ENCODE measurements at regions not wholly inside any gene's neighbourhood (a gene's known extent, or its start where the extent isn't known, plus 50 kb on each side); places are given as distances from the start of the nearest gene placed in this dataset.
"Not testable (repeated sequence)": the region's sequence is repeated elsewhere in the genome, so short reads cannot be mapped to it uniquely, and the experiment has no call there.

DNA sequence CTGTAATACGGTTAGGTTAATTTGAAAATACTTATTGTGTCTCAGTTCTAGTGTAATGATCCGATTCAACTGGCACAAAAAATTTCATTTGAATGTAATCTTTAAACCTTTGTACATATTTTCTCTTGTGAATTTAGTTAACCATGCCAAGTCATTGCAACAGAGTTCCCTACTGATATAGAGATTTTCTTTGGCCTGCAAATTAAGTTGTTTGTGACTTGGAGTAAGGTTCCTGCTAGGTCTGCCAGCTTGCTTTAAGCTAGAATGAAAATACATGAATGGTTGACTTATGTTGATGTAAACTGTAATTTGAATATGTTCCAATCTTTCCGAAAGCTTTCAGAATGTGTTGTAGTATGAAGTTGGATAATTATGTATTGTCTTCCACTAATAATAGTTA lies 1004.1 kb upstream of the EDIL3 start:
- DNase-seq (ENCODE audit: insufficient read length, low spot score), result no peak
- no peak for FAIRE-seq

GRCh38 chr5:85392309-85392708 lies 1007.6 kb upstream of the EDIL3 start:
- not testable (repeated sequence) for FAIRE-seq

GRCh38 chr5:85395526-85395925 lies 1010.8 kb upstream of the EDIL3 start:
- FAIRE-seq, result no peak
- no peak for DNase-seq (ENCODE audit: insufficient read length, low spot score)

More at GRCh38 chr5:85392309-85392708, 1007.6 kb upstream of the EDIL3 start:
- DNase-seq (ENCODE audit: insufficient read length, low spot score), result not testable (repeated sequence)

DNA sequence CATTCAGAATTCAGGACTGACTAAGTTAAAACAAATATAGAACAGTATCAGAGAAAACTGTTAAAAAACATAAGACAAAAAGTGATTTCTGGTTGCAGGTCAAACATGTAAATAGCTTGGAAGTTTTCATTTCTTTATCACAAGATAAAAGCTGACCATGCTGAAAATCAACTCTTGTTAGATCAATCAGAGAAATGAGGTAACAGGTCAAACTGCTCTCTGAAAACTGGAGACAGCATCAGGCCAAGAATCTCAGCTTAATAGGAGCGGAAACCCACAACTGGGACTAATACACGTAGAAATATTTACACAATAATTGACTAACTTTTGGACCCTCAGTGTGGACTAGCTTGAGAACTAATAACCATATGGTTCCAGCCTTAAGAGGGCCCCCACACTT lies 1012.8 kb upstream of the EDIL3 start:
- no peak for DNase-seq (ENCODE audit: insufficient read length, low spot score)
- FAIRE-seq, result no peak

GRCh38 chr5:85428426-85428934 lies 1043.8 kb upstream of the EDIL3 start:
- FAIRE-seq (no peak), DNase-seq (ENCODE audit: insufficient read length, low spot score) (no peak)

DNA sequence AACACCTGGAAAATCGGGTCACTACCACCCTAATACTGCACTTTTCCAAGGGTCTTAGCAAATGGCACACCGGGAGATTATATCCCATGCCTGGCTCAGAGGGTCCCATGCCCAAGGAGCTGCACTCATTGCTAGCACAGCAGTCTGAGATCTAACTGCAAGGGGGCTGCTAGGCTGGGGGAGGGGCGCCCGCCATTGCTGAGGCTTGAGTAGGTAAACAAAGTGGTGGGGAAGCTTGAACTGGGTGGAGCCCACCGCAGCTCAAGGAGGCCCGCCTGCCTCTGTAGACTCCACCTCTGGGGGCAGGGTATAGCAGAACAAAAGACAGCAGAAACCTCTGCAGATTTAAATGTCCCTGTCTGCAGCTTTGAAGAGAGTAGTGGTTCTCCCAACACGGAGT lies 1047.0 kb upstream of the EDIL3 start:
- FAIRE-seq; DNase-seq (ENCODE audit: insufficient read length, low spot score): not testable (repeated sequence)

DNA sequence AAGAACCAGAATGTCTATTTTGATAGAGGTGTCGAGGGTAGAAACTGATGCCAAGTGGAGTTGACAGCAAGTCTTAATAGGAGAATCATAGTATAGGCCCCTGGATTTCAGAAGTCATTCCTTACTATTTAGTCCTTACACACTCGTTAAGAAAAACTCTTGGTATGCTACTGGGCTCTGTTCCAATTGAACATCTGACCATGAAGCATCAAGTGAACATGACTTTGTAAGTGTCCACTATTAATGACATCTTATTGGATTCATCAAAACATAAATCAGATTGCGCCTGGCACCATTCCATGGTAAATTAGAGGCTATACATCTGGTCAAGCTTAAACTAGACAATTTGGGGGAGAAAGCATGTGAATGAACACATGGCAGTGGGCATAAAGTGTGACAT lies 1056.5 kb upstream of the EDIL3 start:
- DNase-seq (ENCODE audit: insufficient read length, low spot score) (no peak), FAIRE-seq (no peak)

DNA sequence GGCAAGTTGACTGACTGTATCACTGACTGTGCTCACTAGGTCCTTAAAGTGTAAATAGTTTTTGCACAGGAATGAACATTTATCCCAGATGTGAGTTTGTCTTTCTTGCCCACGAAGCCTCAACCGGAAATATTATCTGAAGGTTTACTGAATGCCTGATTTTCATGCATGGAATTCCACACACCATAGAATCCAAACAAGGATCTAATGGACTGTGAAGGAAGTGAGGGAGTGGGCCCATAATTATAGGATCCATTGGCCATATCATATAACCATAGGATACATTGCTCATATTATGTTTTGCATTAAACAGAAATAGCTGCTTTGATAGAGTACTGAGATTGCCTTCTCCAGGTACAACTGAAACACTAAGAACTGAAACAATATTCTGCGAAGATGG lies 1057.2 kb upstream of the EDIL3 start:
- DNase-seq (ENCODE audit: insufficient read length, low spot score) (no peak), FAIRE-seq (no peak)

- FAIRE-seq (no peak), DNase-seq (ENCODE audit: insufficient read length, low spot score) (no peak)
Measured at GRCh38 chr5:85452322-85453025, 1067.8 kb upstream of the EDIL3 start.

DNA sequence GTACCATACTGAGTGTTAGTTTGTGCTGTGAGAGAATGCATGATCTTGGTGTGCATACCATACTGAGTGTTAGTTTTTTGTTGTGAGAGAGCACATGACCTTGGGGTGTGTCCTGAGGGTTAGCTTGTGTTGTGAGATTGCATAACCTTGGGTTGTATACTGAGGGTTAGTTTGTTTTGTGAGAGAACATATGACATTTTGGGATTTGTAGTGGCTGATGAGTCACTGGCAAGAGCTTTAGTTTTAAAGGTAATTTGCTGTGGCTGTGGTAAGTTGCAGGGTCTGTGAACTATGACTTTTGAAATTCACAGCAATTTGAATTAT lies 1068.3 kb upstream of the EDIL3 start:
- no peak for FAIRE-seq
- no peak for DNase-seq (ENCODE audit: insufficient read length, low spot score)

- no peak for FAIRE-seq
- no peak for DNase-seq (ENCODE audit: insufficient read length, low spot score)
Measured at GRCh38 chr5:85458319-85458718, 1073.6 kb upstream of the EDIL3 start.

- no peak for DNase-seq (ENCODE audit: insufficient read length, low spot score)
- FAIRE-seq, result no peak
Measured at GRCh38 chr5:85462957-85463356, 1078.3 kb upstream of the EDIL3 start.

DNA sequence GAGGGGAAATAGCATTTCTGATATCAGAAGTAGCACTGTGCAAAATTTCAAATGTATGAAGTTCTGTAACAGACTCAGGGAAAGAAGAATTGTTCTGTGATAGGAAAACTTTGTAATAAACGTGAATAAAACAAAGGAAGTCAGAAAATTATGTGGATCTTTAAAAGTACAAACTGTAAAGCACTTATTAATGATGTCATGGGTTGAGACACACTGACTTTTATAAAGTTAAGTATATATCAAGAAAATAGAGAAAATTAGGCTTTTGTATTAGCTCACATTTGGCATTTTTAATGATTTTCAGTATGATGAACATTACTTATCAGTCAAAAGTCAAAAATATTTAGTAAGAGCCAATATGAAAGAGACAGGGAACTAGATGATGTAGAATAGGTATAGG lies 1081.7 kb upstream of the EDIL3 start:
- DNase-seq (ENCODE audit: insufficient read length, low spot score), result no peak
- FAIRE-seq, result no peak

- DNase-seq (ENCODE audit: insufficient read length, low spot score) (no peak), FAIRE-seq (no peak)
Measured at GRCh38 chr5:85472749-85473148, 1088.1 kb upstream of the EDIL3 start.

DNA sequence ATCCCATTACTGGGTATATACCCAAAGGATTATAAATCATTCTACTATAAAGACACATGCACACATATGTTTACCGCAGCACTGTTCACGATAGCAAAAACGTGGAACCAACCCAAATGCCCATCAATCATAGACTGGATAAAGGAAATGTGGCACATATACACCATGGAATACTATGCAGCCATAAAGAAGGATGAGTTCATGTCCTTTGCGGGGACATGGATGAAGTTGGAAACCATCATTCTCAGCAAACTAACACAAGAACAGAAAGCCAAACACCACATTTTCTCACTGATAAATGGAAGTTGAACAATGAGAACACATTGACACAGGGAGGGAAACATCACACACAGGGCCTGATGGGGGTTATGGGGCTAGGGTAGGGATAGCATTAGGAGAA lies 1090.5 kb upstream of the EDIL3 start:
- DNase-seq (ENCODE audit: insufficient read length, low spot score); FAIRE-seq: not testable (repeated sequence)

GRCh38 chr5:85476617-85477016 lies 1091.9 kb upstream of the EDIL3 start:
- DNase-seq (ENCODE audit: insufficient read length, low spot score), result no peak
- FAIRE-seq, result no peak

DNA sequence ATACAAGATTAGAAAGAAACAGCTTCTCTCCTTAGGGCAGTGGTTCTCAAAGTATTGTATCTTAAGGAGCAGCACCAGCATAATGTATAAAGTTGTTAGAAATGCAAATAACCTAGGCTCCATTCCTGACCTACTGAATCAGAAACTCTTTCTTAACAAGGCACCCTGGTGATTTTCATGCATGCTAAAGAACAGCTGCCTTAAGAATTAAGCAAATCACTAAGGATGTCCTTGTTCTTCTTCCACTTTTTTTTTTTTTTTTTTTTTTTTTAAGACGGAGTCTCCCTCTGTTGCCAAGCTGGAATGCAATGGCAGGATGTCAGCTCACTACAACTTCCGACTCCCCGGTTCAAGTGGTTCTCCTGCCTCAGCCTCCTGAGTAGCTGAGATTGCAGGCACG lies 1095.2 kb upstream of the EDIL3 start:
- no peak for FAIRE-seq
- no peak for DNase-seq (ENCODE audit: insufficient read length, low spot score)

- FAIRE-seq (no peak), DNase-seq (ENCODE audit: insufficient read length, low spot score) (no peak)
Measured at GRCh38 chr5:85484982-85485574, 1100.4 kb upstream of the EDIL3 start.

- FAIRE-seq (no peak), DNase-seq (ENCODE audit: insufficient read length, low spot score) (no peak)
Measured at GRCh38 chr5:85488295-85488694, 1103.6 kb upstream of the EDIL3 start.

DNA sequence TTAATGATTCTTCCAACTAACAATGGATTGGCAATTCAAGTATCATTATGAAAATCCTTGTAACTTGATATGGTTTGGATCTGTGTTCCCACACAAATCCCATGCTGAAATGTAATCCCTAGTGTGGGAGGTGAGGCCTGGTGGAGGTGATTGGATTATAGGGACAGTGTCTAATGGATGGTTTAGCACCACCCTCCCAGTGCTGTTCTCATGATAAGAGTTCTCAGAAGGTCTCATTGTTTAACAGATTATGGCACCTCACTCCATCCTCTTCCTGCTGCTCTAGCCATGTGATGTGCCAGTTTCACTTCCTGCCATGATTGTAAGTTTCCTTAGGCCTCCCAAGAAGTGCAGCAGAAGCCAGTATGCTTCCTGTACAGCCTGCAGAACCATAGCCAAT lies 1116.2 kb upstream of the EDIL3 start:
- FAIRE-seq, result no peak
- no peak for DNase-seq (ENCODE audit: insufficient read length, low spot score)

- DNase-seq (ENCODE audit: insufficient read length, low spot score), result no peak
- FAIRE-seq, result no peak
Measured at GRCh38 chr5:85512896-85513295, 1104.8 kb upstream of the COX7C start.

- FAIRE-seq, result no peak
- DNase-seq (ENCODE audit: insufficient read length, low spot score), result no peak
Measured at GRCh38 chr5:85515588-85515987, 1102.2 kb upstream of the COX7C start.

GRCh38 chr5:85517386-85517785 lies 1100.4 kb upstream of the COX7C start:
- no peak for FAIRE-seq

More at GRCh38 chr5:85517386-85517785, 1100.4 kb upstream of the COX7C start:
- no peak for DNase-seq (ENCODE audit: insufficient read length, low spot score)
